ENCODE measurements at regions not wholly inside any gene's neighbourhood (a gene's known extent, or its start where the extent isn't known, plus 50 kb on each side); places are given as distances from the start of the nearest gene placed in this dataset.

DNA sequence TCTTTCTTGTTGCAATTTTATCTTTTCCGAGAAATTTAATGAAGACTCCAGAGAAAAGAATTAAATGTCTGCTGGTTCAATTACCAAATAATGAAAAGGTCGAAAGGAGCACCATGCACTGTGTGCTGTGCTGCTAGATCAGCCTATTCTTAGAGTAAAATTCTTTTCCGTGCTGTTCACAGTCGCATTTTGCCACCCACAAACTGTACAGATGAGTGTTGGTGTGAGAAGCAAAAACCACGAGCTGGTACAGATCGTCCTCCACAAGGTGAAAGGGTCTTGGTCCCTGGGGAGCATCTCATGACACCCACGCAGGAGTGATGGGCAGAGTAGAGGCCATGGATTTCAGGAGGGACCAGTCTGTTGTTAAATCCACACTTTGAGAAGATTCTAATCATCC is 143.8 kb upstream of the PUM3 start:
- Mint-ChIP-seq H3K36me3 (ENCODE audit: insufficient read depth, unreplicated experiment) (no peaks in the 10 kb centered on the region), H3K9me3 (ENCODE audit: unreplicated experiment) (no peaks in the 10 kb centered on the region), H3K4me3 (ENCODE audit: unreplicated experiment) (no peak overlapping the region), H3K27me3 (ENCODE audit: insufficient read depth, unreplicated experiment) (peaks cover 37% of the 10 kb centered on the region), H3K27ac (ENCODE audit: low read depth, unreplicated experiment) (no peak overlapping the region), H3K4me1 (ENCODE audit: insufficient read depth, unreplicated experiment) (no peaks in the 10 kb centered on the region)
- POLR2A ChIA-PET: no interaction called here
- CTCF ChIA-PET: no interaction called here
- no peak for DNase-seq (ENCODE audit: unreplicated experiment)
- intact Hi-C loops (cut with micrococcal nuclease): no loop called here
- TF ChIP-seq, protein P1, sequence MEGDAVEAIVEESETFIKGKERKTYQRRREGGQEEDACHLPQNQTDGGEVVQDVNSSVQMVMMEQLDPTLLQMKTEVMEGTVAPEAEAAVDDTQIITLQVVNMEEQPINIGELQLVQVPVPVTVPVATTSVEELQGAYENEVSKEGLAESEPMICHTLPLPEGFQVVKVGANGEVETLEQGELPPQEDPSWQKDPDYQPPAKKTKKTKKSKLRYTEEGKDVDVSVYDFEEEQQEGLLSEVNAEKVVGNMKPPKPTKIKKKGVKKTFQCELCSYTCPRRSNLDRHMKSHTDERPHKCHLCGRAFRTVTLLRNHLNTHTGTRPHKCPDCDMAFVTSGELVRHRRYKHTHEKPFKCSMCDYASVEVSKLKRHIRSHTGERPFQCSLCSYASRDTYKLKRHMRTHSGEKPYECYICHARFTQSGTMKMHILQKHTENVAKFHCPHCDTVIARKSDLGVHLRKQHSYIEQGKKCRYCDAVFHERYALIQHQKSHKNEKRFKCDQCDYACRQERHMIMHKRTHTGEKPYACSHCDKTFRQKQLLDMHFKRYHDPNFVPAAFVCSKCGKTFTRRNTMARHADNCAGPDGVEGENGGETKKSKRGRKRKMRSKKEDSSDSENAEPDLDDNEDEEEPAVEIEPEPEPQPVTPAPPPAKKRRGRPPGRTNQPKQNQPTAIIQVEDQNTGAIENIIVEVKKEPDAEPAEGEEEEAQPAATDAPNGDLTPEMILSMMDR (IDR thresholded peaks at IDR 0.05; ENCODE audit: unreplicated experiment): no peak
- no TSS peak for BruUV-seq (replicated peaks)

DNA sequence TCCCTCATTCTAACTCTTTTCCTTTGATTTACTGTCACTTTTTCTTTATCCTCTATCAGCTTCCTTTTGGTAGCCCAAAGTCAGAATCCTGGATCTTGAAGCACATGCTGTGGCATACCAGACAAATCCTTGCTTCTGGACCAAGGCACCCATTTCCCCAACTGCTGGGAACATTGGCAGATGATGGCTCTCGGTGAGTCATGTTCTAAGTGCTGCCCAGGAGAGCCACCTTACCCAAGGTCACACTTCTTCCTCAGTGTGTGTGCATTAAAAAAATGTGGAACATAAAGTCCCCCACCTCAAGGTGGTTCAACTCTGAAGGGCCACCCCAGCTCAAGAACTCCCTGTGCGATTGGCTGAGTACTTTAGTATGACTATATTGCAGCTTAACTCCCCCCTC is 141.4 kb upstream of the PUM3 start:
- POLR2A ChIA-PET: no interaction called here
- no peak overlapping the region for H3K27ac Mint-ChIP-seq (ENCODE audit: low read depth, unreplicated experiment)

DNA sequence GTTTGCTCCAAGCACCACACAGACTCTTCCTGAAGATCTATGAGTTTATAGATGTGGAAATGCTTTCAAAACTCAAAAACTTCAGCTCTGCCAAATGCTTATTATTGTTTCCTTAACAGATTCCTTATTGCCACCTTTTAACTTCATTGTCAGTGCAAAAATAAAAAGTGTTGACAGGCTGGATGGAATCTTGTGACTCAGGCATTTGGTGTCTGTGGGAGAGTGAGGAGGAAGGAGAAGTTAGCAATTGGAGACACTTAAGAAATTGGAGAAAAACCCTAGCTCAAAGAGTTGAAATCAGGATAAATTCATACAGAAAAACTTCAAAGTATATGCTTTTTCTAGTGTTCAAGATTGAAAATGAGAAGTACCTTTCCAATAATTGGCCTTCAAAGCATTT is 140.6 kb upstream of the PUM3 start:
- Mint-ChIP-seq H3K27ac (ENCODE audit: low read depth, unreplicated experiment) (no peak overlapping the region), H3K4me1 (ENCODE audit: insufficient read depth, unreplicated experiment) (no peaks in the 10 kb centered on the region), H3K27me3 (ENCODE audit: insufficient read depth, unreplicated experiment) (peaks cover 47% of the 10 kb centered on the region), H3K4me3 (ENCODE audit: unreplicated experiment) (no peak overlapping the region), H3K9me3 (ENCODE audit: unreplicated experiment) (no peaks in the 10 kb centered on the region), H3K36me3 (ENCODE audit: insufficient read depth, unreplicated experiment) (no peaks in the 10 kb centered on the region)
- TF ChIP-seq, protein P1 (IDR thresholded peaks at IDR 0.05; ENCODE audit: unreplicated experiment): no peak
- intact Hi-C loops (cut with micrococcal nuclease): no loop called here
- BruUV-seq (replicated peaks): no TSS peak
- ChIA-PET CTCF (no interaction called here), POLR2A (no interaction called here)
- no peak for DNase-seq (ENCODE audit: unreplicated experiment)

More for the DNA sequence above, 141.4 kb upstream of the PUM3 start:
- TF ChIP-seq, protein P1 (IDR thresholded peaks at IDR 0.05; ENCODE audit: unreplicated experiment): no peak
- no peaks in the 10 kb centered on the region for H3K9me3 Mint-ChIP-seq (ENCODE audit: unreplicated experiment)
- DNase-seq (ENCODE audit: unreplicated experiment): no peak
- CTCF ChIA-PET: interaction anchor here (1.2 kb wide), 1 partner anchor 128 kb away, joined by 4 read pairs; no protein-coding TSS in a partner anchor
- H3K4me3 Mint-ChIP-seq (ENCODE audit: unreplicated experiment): no peak overlapping the region
- no peaks in the 10 kb centered on the region for H3K36me3 Mint-ChIP-seq (ENCODE audit: insufficient read depth, unreplicated experiment)
- BruUV-seq (replicated peaks): no TSS peak
- no peaks in the 10 kb centered on the region for H3K4me1 Mint-ChIP-seq (ENCODE audit: insufficient read depth, unreplicated experiment)
- H3K27me3 Mint-ChIP-seq (ENCODE audit: insufficient read depth, unreplicated experiment): peaks cover 47% of the 10 kb centered on the region
- intact Hi-C loops (cut with micrococcal nuclease): no loop called here

DNA sequence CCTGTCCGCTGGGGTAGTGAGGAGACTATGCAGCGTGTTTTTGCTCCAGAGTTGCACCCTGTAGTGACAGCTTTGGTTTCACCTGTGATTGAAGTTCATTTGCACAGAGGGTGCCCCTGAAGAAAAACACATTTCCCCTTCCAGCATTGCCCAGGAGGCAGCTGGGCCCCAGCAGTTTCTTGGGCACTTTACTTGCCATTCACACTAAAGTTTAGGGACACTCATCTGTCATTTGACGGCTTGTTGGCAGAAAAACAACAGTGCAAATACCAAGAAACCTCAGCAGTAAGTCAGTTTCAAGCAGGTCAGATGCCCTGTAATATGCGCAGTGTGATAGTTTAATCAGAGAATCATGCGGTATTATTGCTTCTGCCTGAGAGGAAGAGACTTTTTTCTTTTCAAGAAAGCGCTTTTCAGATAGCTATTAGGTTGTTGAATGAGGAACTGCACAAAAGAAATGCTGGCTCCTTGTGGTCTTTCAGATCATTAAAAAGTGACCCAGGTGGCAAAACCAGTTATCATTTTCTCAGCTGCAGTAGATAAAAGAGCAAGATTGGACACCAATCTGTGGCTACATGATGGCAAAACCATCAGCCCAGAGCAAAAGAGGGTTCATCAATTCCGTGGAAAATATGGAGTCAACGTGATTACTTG is 136.2 kb upstream of the PUM3 start:
- Mint-ChIP-seq H3K27ac (ENCODE audit: low read depth, unreplicated experiment) (no peak overlapping the region), H3K4me1 (ENCODE audit: insufficient read depth, unreplicated experiment) (no peaks in the 10 kb centered on the region), H3K36me3 (ENCODE audit: insufficient read depth, unreplicated experiment) (no peaks in the 10 kb centered on the region), H3K4me3 (ENCODE audit: unreplicated experiment) (no peak overlapping the region), H3K27me3 (ENCODE audit: insufficient read depth, unreplicated experiment) (peaks cover 34% of the 10 kb centered on the region), H3K9me3 (ENCODE audit: unreplicated experiment) (no peaks in the 10 kb centered on the region)
- TF ChIP-seq, protein P1 (IDR thresholded peaks at IDR 0.05; ENCODE audit: unreplicated experiment): no peak
- POLR2A ChIA-PET: no interaction called here
- no peak for DNase-seq (ENCODE audit: unreplicated experiment)
- BruUV-seq (replicated peaks): no TSS peak
- intact Hi-C loops (cut with micrococcal nuclease): no loop called here
- CTCF ChIA-PET: interaction anchor here (1.2 kb wide), 1 partner anchor 122 kb away, joined by 4 read pairs; no protein-coding TSS in a partner anchor

Data from MCF 10A (cell line).